GF-D8 (cell line): ENCODE measurements at regions not wholly inside any gene's neighbourhood (a gene's known extent, or its start where the extent isn't known, plus 50 kb on each side); places are given as distances from the start of the nearest gene placed in this dataset.
"Not testable (repeated sequence)": the region's sequence is repeated elsewhere in the genome, so short reads cannot be mapped to it uniquely, and the experiment has no call there.

ENCODE experiments used
- DNase-seq: peaks from one replicate; lab custom pipeline; 2025; lab: John Stamatoyannopoulos, UW

DNA sequence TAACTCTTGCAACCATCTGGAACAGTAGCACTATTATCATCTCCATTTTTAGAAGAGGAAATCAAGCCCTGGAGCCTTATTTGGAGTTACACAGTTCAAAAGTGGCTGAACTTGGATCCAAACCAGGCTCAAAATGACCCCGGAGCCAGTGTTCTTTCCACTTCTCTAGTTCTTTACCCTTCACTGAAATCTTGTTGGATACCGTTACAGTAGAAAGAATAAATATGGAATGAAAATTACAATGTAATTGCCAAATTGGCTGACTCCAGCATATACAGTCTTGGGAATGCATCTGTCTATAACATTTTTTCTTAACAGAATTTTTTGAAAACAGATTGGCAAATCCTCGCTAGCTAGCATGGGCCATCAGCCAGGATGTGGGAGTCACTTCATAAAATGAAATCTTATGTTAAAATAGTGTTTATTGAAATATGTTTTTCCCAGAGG lies 261.4 kb downstream of the CTH start:
- no peak for DNase-seq

DNA sequence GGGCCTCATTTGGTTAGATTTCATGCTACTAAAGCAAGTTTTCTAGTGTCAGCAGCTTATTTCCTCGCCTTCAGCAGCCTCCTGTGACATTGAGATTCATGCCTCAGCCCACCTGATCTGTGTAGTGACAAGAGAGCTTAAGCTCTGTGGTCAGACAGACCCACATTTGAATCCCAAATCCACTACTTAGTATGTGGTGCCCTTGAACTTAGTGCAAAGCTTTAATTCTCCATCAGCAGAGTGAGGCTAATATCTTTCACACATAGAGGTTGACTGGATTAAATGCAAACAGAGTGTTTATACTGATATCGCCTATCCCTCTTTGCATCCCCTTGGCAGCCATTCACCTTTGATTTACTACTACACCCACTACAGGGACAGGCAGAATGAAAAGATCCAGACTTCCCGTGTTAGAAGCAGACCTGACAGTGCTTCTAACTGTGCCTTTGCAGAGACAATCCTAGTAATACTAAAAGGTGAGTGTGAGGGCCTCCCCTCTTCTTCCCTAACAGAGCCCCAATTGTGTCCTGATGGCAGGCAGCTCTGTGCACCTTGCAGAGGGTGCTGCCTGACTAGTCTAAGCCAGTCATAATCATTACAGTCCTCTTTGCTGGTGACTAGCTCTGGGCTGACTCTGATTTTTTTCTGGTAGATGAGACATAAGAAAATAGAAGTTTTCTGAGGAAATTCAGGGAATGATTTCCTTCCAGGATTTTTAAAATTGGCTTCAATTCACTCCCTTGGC lies 264.0 kb downstream of the CTH start:
- no peak for DNase-seq

DNA sequence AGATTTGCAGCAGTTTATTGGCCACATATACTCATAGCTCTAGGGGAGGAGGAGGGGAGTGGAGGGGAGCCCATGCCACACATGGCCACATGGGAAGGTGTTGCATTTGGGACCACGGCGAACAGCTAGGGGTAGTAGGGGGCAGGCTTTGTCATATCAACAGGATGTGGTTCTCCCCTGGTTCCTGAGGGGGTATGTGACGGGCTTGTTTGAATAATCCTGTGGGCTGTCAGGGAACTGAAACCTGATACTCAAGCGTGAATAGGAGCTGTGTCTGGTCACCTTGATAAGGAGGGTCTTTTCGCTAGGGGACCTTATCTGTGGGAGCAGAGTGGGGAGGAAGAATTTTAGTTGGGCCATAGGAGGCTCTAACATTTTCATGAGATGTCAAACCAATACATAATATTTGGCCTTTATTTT lies 264.7 kb downstream of the CTH start:
- DNase-seq = no peak

DNA sequence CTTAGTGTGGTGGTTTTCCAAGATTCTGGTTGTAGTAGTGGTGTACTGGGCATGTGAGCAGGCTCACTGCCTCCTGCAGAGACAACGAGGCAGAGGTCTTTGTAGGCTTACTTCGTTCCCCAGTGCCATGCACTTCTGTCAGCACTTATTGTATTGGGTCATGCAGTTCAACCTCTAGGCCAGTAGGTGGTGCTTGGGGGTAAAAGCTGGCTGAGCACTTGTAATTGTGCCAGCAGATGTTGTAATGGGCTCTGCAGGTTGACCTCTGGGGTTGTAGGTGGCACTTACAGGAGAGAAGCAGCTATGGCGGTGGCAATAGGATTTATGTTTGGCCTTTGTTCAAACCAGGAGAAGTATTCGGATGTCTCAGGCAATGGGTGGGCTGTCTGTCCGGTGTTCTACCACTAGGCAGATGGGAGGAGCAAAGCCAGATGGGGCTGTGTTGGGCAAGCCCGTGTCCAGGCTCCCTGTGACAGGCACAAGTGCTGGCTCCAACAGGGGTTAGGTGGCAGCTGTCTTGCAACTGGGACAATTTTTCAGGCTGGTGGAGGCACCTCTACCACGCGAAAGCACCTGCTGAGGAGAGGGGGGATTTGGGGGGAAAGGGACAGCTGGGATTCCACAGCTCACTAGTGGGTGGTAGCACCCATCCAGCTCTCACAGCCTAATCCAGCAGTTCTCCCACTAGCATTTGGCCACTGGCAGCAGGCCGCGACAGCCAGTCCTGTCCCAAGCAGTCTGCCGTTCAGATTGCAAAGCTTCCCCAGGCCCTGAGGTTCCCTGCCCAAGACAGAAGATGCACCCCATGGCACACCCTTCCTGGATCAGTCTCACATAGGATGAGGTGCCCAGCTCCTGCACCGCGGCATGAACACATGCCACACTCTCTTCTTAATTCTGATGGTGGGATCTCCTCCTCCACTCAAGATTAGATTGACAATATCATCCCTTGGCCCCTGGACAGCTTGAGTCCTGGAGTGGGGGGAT lies 274.5 kb downstream of the CTH start:
- DNase-seq = peak; percentile 5

DNA sequence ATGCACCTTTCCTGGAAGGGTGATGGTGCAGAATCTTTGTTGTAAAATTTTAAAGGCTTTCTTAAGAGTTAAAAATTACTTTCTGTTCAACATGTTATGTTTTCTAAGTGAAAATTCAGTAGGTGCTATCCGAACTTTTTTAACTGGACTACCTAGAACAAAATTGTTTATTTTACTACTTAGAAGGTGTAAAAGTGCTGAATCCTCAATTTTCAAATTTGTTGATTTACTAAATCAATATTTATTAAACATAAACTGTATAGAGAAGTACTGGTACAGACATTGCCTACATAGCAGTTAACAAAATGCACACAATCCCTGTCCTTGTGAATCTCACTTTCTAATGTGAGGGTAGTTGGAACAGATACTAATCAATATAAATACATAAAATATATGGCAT lies 277.5 kb downstream of the CTH start:
- no peak for DNase-seq

DNA sequence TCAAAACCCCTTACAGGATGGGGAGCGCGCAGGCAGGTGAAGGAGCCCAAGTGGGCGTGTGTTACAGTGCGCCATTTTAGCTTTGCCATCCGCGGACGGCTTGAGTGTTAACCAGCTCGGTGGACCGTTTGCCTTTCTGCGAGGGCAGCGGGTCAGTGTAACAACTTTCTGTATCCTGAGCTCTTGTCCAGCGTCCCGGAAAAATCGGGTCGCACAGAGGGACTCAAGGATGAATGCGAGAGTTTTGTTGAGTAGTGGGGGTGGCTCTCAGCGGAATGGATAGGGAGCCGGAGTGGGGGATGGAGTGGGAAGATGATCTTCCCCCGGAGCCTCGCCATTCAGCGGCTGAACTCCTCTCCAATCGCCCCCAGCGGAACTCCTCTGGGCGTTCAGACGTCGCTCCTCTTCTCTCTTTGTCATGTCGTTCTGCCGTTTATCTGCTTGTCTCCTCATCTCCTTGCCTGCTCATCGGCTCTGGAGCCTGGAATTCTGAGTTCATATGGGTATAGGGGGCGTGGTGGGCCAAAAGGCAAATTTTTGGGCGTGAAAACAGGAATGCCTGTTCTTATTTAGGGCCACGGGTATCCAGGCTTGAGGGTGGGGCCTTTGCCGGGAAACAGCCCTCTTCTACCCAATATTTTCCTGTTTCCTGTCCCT lies 295.4 kb downstream of the CTH start:
- no peak for DNase-seq

DNA sequence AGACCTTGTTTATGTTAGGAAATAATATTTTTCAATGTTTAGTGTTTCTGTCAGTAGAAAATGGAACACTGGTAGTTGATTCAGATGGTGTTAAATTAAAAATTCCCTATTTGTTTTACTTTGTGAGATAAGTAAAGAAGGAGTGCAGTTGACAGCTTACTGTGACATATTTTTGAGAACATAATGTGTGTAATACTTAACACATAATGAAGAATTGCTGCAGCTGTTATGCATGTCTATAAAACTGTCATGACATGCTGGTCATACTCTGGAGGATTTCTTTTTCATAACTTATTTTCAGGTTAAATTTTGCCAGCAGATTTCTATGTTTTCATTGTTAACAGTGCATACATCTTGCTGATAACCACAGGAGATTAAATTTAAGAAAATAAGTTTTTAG lies 296.1 kb downstream of the CTH start:
- DNase-seq = no peak

DNA sequence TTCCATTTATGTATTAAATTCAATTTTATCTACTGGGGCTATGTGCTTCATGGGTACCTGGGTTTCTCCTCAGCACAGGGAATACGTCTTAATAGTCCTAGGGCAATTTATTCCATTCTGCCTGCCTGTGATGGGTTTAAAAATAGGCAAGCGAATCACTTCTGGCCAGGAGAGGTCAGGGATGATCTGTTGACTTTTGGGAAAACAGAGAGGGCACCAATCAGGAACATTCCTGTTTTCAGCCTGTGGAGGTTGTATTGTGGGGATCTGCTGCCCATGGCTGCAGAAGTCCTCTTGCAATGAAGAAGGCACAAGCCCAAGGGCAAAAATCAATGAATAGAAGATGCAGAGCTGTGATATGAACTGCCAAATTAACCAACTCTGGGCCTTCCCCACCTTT lies 303.1 kb downstream of the CTH start:
- no peak for DNase-seq

DNA sequence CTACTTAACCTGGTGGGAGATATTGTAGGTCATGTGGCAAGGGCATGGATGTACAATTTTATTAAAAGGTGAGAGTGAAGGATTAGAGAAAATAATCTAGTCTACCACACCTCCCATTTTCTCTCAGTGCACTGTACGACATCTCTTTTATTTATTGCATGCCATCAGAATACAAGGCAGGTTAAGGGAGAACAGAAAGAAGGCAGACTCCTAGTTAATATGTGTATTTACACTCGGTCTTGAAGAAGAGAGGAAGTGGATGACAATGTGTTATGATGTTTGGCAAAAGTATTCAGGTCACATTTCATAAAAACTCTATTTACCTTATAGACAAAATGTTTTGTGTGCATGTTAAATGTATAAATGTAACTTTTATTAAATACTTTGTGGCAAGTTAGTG lies 306.1 kb downstream of the CTH start:
- DNase-seq = no peak

DNA sequence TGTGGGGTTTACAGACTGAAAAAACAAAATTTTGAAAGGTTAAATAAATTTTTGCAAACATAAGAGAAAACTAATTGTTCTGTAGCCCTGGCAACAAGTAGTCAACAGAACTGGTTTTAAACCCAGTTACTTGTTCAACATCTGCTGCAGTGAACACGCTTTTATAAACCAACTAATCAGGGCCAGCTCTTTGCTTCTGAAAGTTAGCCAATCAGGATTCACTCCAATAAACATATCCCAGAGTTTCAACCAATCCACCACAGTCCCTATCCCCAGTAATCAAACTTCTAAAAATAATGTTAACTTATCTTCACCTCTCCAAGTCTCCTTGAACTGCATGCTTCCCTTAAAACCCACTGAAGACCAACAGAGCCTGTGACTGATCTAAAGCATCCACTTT lies 306.6 kb downstream of the CTH start:
- no peak for DNase-seq

DNA sequence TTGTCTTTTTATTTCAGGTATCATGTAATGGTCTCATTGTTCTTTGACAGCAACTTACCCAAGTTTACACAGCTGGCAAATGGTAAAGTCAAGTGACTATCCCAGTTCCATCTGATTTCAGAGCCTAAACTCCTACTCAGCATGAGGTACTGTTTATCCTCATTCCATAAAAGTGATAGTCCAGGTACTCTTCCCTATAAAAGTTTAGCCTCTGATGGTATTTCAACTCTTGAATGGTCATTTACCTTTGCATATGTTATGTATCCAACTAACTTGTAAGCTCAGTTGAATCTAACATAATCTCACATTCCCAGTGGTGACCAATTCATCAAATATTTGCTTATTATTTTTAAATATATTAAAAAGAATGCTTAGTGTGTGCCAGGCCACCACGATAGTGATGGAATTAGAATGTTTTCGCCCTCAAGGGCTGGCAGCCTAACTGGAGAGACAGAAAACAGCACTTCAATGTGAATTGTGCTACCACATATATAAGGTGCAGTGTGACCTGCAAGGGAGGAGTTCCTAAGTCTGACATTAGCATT lies 307.1 kb downstream of the CTH start:
- DNase-seq = no peak

DNA sequence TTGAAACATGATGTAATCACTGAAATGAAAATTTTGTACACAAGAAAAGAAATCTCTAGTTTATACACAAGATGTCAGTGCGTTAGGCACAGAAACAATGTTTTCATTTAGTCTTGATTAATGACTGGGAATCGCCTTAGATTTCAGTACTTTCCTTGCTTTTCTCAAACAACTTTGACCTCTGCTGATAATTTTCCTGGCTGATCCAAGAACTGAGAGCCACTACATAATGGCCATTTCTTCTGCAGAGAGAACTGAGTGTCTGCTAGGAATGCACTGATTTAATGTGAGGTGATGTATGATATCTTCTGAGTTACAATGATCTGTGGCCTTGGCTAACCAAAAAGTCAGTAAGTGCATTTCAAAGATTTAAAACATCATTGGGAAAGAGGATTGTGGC lies 308.1 kb downstream of the CTH start:
- no peak for DNase-seq

DNA sequence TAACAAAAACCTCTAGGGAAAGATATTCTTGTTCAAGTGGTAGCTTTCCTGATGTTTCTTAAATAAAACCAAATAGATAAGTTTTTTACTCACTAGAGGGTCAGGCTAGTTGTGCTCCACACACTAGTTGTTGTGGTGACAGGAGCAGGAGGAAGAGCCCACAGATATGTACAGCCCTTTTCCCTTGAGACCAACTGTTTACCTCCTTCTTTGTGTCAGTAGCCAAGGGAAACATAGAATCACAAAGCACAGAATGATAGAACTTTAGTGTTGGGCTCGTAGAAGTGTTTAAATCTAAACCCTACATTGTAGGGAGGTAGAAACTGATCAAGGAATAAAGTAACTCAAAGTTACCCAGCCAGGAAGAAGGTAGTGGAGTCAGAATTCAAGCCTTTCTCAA lies 309.0 kb downstream of the CTH start:
- no peak for DNase-seq

DNA sequence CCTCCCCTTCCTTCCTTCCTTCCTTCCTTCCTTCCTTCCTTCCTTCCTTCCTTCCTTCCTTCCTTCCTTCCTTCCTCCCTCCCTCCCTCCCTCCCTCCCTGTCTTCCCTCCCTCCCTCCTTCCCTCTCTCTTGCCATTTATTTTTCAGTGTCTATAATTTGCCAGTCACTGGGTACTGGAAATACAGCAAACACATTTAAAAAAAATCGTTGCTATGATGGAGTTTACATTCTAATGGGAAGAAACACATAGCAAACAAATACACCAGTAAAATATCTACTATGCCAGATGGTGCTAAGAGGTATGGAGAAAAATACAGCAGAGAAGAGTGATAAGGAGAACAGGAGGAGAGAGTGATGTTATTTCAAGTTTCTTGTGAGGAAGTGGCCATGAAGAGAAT lies 309.5 kb downstream of the CTH start:
- no peak for DNase-seq

DNA sequence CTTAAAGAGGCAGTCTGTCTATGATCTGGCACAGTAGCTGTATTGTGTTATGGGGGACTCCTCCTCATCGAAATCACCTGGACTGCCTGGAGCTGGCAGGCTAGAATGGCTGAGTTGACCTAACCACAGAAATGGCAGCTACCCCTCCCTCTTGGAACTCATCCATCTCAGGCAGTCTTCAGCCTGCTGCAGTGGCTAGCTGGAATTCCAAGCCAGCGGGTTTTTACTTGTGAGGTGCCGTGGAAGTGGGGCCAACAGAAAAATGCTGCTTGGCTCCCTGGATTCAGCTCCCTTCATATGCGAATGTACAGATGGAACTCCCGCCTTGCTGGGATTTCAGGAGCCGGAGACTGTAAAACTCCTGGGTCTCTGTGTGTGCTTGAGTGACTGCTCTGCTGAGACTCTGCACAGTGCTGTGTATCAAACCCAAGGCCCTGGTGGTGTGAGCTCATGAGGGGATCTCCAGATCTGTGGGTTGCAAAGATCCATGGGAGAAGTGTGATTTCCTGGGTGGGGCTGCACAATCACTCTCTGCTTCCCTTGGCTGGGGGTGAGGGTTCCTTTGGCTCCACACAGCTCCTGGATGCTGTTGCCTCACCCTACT lies 316.9 kb downstream of the CTH start:
- DNase-seq = no peak

DNA sequence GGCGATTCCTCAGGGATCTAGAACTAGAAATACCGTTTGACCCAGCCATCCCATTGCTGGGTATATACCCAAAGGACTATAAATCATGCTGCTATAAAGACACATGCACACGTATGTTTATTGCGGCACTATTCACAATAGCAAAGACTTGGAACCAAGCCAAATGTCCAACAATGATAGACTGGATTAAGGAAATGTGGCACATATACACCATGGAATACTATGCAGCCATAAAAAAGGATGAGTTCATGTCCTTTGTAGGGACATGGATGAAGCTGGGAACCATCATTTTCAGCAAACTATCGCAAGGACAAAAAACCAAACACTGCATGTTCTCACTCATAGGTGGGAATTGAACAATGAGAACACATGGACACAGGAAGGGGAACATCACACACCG lies 311.1 kb downstream of the PTGER3 start:
- DNase-seq = not testable (repeated sequence)

DNA sequence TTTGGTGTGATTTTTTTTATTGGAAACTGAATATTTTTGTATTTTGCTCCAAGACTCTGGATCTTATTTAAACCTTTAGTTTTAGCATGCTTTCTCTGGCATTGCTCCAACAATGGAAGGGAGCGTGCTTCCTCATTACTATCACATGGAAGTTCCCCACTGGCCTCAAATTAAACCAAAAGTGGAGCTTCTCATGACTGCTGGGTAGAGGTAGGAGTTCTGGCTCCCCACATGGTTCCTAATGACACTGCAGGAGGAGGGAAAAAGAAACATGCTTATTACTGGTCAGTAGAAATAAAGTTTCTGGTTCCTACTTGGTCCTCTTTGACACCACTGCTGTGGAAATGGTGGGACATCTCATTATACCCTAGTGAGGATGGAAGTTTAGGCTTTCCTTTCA lies 310.5 kb downstream of the PTGER3 start:
- DNase-seq = no peak

DNA sequence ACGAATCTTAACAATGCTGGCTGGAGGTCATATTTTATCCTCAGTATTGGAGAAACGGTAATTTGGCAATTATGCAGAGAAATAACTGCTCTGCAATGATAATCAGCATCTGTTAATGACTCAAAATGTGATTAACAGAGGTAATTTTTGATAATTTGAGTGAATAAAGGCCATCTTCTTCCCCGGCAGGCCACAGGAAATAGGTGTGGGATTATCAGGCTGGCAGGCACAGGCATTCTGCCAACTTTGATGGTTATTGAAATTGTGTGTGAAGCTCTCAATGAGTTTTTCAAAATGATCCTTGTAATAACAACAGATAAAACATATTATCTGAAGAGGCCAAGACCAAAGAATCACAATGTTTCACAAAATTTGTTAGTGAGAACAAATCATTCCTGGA lies 309.0 kb downstream of the PTGER3 start:
- no peak for DNase-seq

DNA sequence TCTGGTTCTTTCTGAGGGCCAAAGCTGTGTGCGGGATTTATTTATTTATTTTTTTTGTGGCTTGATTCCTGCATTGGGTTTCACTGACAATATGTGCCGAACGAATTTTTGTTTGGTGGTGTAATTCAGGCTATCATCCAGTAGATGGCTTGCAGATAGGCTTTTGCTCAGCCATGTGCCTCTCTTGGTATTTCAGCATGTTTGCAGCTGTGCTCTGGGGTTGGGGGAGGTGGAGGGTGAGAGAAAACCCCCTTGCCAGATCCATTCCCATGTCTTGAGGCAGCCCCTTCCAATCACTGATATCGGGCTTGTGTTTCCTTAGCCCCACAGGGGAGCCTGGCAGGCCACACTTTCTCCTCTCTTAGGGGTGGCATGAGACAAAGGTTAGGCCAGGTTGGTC lies 302.4 kb downstream of the PTGER3 start:
- DNase-seq = no peak

DNA sequence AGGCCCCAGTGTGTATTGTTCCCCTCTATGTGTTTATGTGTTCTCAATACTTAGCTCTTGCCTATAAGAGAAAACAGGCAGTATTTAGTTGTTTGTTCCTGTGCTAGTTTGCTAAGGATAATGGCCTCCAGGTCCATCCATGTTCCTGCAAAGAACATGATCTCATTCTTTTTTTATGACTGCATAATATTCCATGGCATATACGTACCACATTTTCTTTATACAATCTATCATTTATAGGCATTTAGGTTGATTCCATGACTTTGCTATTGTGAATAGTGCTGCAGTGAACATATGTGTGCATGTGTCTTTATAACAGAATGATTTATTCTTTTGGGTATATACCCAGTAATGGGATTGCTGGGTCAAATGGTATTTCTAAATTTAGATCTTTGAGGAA lies 301.6 kb downstream of the PTGER3 start:
- DNase-seq = not testable (repeated sequence)

DNA sequence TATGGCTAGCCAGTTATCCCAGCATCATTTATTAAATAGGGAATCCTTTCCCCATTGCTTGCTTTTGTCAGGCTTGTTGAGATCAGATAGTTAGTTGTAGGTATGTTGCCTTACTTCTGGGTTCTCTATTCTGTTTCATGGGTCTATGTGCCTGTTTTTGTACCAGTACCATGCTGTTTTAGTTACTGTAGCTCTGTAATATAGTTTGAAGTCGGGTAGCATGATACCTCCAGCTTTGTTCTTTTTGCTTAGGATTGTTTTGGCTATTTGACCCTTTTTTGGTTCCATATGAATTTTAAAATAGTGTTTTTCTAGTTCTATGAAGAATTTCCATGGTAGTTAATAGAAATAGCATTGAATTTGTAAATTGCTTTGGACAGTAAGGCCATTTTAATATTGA lies 300.5 kb downstream of the PTGER3 start:
- DNase-seq = not testable (repeated sequence)
